ENCODE measurements at regions not wholly inside any gene's neighbourhood (a gene's known extent, or its start where the extent isn't known, plus 50 kb on each side); places are given as distances from the start of the nearest gene placed in this dataset.

GRCh38 chr18:22639026-22639463, 221.3 kb upstream of the CTAGE1 start:
- no peak for ATAC-seq
- Histone ChIP-seq H3K36me3 (ENCODE audit: low read depth) (no peaks in the 10 kb centered on the region), H3K4me3 (no peak overlapping the region), H3K9me3 (no peaks in the 10 kb centered on the region), H3K4me1 (ENCODE audit: low read depth) (no peaks in the 10 kb centered on the region)
- intact Hi-C loops (cut with DNase I, micrococcal nuclease), result no loop called here
- DNase-seq, result no peak
- no peak for TF ChIP-seq CTCF (IDR thresholded peaks at IDR 0.05)

- TF ChIP-seq CTCF (IDR thresholded peaks at IDR 0.05), result no peak
- H3K36me3 ChIP-seq (ENCODE audit: low read depth), result no peaks in the 10 kb centered on the region
- intact Hi-C loops (cut with DNase I, micrococcal nuclease), result no loop called here
- H3K9me3 ChIP-seq, result no peaks in the 10 kb centered on the region
- ATAC-seq (no peak), DNase-seq (no peak)
- no peak overlapping the region for H3K4me3 ChIP-seq
- no peaks in the 10 kb centered on the region for H3K4me1 ChIP-seq (ENCODE audit: low read depth)
Observed at GRCh38 chr18:22639561-22639960, 221.8 kb upstream of the CTAGE1 start.

GRCh38 chr18:22640281-22640842, 222.6 kb upstream of the CTAGE1 start:
- ATAC-seq (peak; percentile 83), DNase-seq (peak in 1 of 3 donors; percentile 9)
- Histone ChIP-seq H3K4me1 (ENCODE audit: low read depth) (no peaks in the 10 kb centered on the region), H3K4me3 (no peak overlapping the region), H3K36me3 (ENCODE audit: low read depth) (no peaks in the 10 kb centered on the region), H3K9me3 (no peaks in the 10 kb centered on the region)
- intact Hi-C loops (cut with DNase I, micrococcal nuclease), result no loop called here
- TF ChIP-seq CTCF (IDR thresholded peaks at IDR 0.05), result no peak

GRCh38 chr18:22641958-22642357, 224.2 kb upstream of the CTAGE1 start:
- DNase-seq (no peak), ATAC-seq (no peak)
- intact Hi-C loops (cut with DNase I, micrococcal nuclease), result no loop called here
- H3K4me3 ChIP-seq, result no peak overlapping the region
- H3K4me1 ChIP-seq (ENCODE audit: low read depth), result no peaks in the 10 kb centered on the region
- H3K36me3 ChIP-seq (ENCODE audit: low read depth), result no peaks in the 10 kb centered on the region
- TF ChIP-seq CTCF (IDR thresholded peaks at IDR 0.05), result no peak
- H3K9me3 ChIP-seq, result no peaks in the 10 kb centered on the region

GRCh38 chr18:22643731-22644130, 226.0 kb upstream of the CTAGE1 start:
- Histone ChIP-seq H3K36me3 (ENCODE audit: low read depth) (no peaks in the 10 kb centered on the region), H3K4me3 (no peak overlapping the region), H3K4me1 (ENCODE audit: low read depth) (no peaks in the 10 kb centered on the region), H3K9me3 (no peaks in the 10 kb centered on the region)
- TF ChIP-seq CTCF (IDR thresholded peaks at IDR 0.05), result no peak
- DNase-seq, result no peak
- intact Hi-C loops (cut with DNase I, micrococcal nuclease), result no loop called here
- ATAC-seq, result no peak

- intact Hi-C loops (cut with DNase I, micrococcal nuclease), result no loop called here
- Histone ChIP-seq H3K4me1 (ENCODE audit: low read depth) (no peaks in the 10 kb centered on the region), H3K4me3 (no peak overlapping the region), H3K36me3 (ENCODE audit: low read depth) (no peaks in the 10 kb centered on the region), H3K9me3 (no peaks in the 10 kb centered on the region)
- no peak for TF ChIP-seq CTCF (IDR thresholded peaks at IDR 0.05)
- DNase-seq (no peak), ATAC-seq (no peak)
Observed at GRCh38 chr18:22650247-22650646, 232.5 kb upstream of the CTAGE1 start.

All from mucosa of descending colon (tissue), 3 donors.